Lung (tissue), 11 donors: ENCODE measurements at regions not wholly inside any gene's neighbourhood (a gene's known extent, or its start where the extent isn't known, plus 50 kb on each side); places are given as distances from the start of the nearest gene placed in this dataset.

Experiments used
- ATAC-seq: fragments of 200-7000 bp; cut with Tn5 transposase; one replicate; pipeline ENCODE4 v1.9.1; 2020; ENCODE audit warnings: moderate number of reproducible peaks; ENCODE audit not compliant: insufficient read depth, low FRiP score
- DNase-seq, 3 donors: peaks; one replicate each; pipeline ENCODE4 v3.0.0-alpha.2; 2013 to 2017
- H3K27ac ChIP-seq, 2 donors: one replicate each; pipeline ENCODE4 v1.5.1; 2013; ENCODE audit warnings: mild to moderate bottlenecking in 2 of 2, moderate library complexity in 2 of 2, control low read depth in 1 of 2, inconsistent platforms in 1 of 2, low read depth in 1 of 2, low read length in 1 of 2
- H3K27me3 ChIP-seq, 3 donors: one replicate each; pipeline ENCODE4 v1.5.1; 2013; ENCODE audit warnings: low read length in 2 of 3; ENCODE audit not compliant: control insufficient read depth in 3 of 3, insufficient read depth in 3 of 3
- H3K36me3 ChIP-seq, 4 donors: one replicate each; pipeline ENCODE4 v1.5.1; 2013; ENCODE audit warnings: low read length in 4 of 4, mild to moderate bottlenecking in 1 of 4, moderate library complexity in 1 of 4; ENCODE audit not compliant: control insufficient read depth in 4 of 4, insufficient read depth in 4 of 4
- H3K4me1 ChIP-seq, 5 donors: one replicate each; pipeline ENCODE4 v1.5.1; 2013; ENCODE audit warnings: low read length in 5 of 5, mild to moderate bottlenecking in 2 of 5, moderate library complexity in 1 of 5; ENCODE audit not compliant: control insufficient read depth in 5 of 5, insufficient read depth in 5 of 5
- H3K4me3 ChIP-seq: one replicate; pipeline ENCODE4 v1.5.1; 2013; ENCODE audit warnings: mild to moderate bottlenecking, control low read depth, moderate library complexity
- H3K9ac ChIP-seq, 2 donors: one replicate each; pipeline ENCODE4 v1.5.1; 2013; ENCODE audit warnings: low read length in 2 of 2, control low read depth in 1 of 2; ENCODE audit not compliant: insufficient read depth in 1 of 2
- H3K9me3 ChIP-seq, 4 donors: one replicate each; pipeline ENCODE4 v1.5.1; 2013; ENCODE audit warnings: low read length in 3 of 4, mild to moderate bottlenecking in 1 of 4, moderate library complexity in 1 of 4; ENCODE audit not compliant: control insufficient read depth in 4 of 4, insufficient read depth in 3 of 4
- CTCF ChIP-seq: IDR thresholded peaks from 2 replicates; pipeline ENCODE4 v1.5.1; 2012; ENCODE audit warnings: mild to moderate bottlenecking; ENCODE audit errors: control extremely low read depth, extremely low read depth
- WGBS, 2 donors: extraction: QIAGEN DNeasy Blood & Tissue Kit; methylation state at CpG; one replicate each; pipeline ENCODE4 v1.1.7; 2013; 5-methylcytosine and 5-hydroxymethylcytosine counted together
- donor health status: control.
- donor health status: control.
- donor health status: Bipolar disorder and iron deficiency.
- donor health status: healthy.
- donor health status: DM: yes; HTN: yes; CAD: no.

- H3K27ac ChIP-seq = no peak overlapping the region
- no peak for TF ChIP-seq CTCF
- DNase-seq (no peak), ATAC-seq (no peak)
- no peaks in the 10 kb centered on the region for H3K9me3 ChIP-seq
- no peak overlapping the region for H3K4me3 ChIP-seq
- no peaks in the 10 kb centered on the region for H3K36me3 ChIP-seq
- H3K27me3 ChIP-seq = peaks cover 0 to 33% (median 6%) of the 10 kb centered on the region in 3 donors
- no peak overlapping the region for H3K9ac ChIP-seq
- 69 to 90% methylated on average over 1 of the region's 1 CpG for WGBS, 2 donors
- no peaks in the 10 kb centered on the region for H3K4me1 ChIP-seq
Measured at GRCh38 chrX:114152130-114152529, 431.8 kb upstream of the HTR2C start.

- H3K27me3 ChIP-seq = peaks cover 0 to 22% (median 5%) of the 10 kb centered on the region in 3 donors
- H3K36me3 ChIP-seq = no peaks in the 10 kb centered on the region
- H3K9me3 ChIP-seq = no peaks in the 10 kb centered on the region
- H3K4me3 ChIP-seq = no peak overlapping the region
- no peak overlapping the region for H3K27ac ChIP-seq
- TF ChIP-seq CTCF = no peak
- DNase-seq = no peak
- WGBS, 2 donors = 30 to 71% methylated on average over 1 of the region's 1 CpG
- no peak for ATAC-seq
- no peaks in the 10 kb centered on the region for H3K4me1 ChIP-seq
- no peak overlapping the region for H3K9ac ChIP-seq
Measured at GRCh38 chrX:114134465-114134864, 449.4 kb upstream of the HTR2C start.

- Histone ChIP-seq H3K4me1 (no peaks in the 10 kb centered on the region), H3K4me3 (no peak overlapping the region), H3K9ac (no peak overlapping the region), H3K9me3 (no peaks in the 10 kb centered on the region), H3K27ac (no peak overlapping the region), H3K36me3 (no peaks in the 10 kb centered on the region), H3K27me3 (peaks cover 0 to 14% (median 7%) of the 10 kb centered on the region in 3 donors)
- DNase-seq = peak; percentile 0 to 35 (median 15)
- ATAC-seq = no peak
- WGBS, 2 donors = 62 to 79% methylated on average over 13 of the region's 13 CpGs
- TF ChIP-seq CTCF = no peak
Measured at GRCh38 chrX:114127411-114128025, 456.4 kb upstream of the HTR2C start.

DNA sequence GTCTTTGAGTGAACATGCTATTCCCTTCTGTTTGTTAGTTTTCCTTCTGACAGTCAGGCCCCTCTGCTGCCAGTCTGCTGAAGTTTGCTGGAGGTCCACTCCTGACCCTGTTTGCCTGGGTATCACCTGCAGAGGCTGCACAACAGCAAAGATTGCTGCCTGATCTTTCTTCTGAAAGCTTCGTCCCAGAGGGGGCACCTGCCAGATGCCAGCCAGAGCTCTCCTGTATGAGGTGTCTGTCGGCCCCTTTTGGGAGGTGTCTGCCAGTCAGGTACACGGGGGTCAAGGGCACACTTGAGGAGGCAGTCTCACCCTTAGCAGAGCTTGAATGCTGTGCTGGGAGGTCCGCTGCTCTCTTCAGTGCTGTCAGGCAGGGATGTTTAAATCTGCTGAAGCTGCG lies 456.9 kb upstream of the HTR2C start:
- ATAC-seq (no peak), DNase-seq (no peak)
- H3K27me3 ChIP-seq = peaks cover 0 to 14% (median 7%) of the 10 kb centered on the region in 3 donors
- H3K9me3 ChIP-seq = no peaks in the 10 kb centered on the region
- no peak overlapping the region for H3K4me3 ChIP-seq
- 71 to 74% methylated on average over 5 of the region's 5 CpGs for WGBS, 2 donors
- no peaks in the 10 kb centered on the region for H3K36me3 ChIP-seq
- TF ChIP-seq CTCF = no peak
- H3K9ac ChIP-seq = no peak overlapping the region
- H3K4me1 ChIP-seq = no peaks in the 10 kb centered on the region
- no peak overlapping the region for H3K27ac ChIP-seq
